ENCODE measurements at regions not wholly inside any gene's neighbourhood (a gene's known extent, or its start where the extent isn't known, plus 50 kb on each side); places are given as distances from the start of the nearest gene placed in this dataset.

DNA sequence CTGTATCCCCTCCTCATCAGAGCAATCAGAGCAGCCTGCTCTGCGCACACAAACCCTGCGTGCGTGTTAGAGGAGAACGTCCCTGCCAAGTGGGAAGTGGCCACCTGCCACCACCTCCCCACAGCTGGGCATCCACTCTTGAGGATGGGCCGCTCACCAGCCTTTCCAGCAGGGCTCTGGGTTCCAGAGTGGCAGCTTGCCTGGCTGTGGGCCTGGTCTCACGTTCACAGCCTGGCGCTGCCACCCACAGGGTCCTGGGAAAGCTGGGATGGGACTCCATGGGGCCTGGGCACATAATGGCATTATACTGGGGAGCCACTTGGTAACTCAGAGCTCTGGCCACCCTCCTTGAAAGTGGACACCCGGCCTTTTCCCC, 151.1 kb upstream of the PPP2R2D start:
- Histone ChIP-seq H3K9me3 (ENCODE audit: low read depth) (no peaks in the 10 kb centered on the region), H3K9me2 (replicated peaks; ENCODE audit: insufficient read depth) (no peaks in the 10 kb centered on the region), H4K20me1 (ENCODE audit: insufficient read depth, poor library complexity, severe bottlenecking) (no peaks in the 10 kb centered on the region), H3K4me2 (no peak overlapping the region), H3K36me3 (replicated peaks; ENCODE audit: insufficient read depth, low read depth) (no peaks in the 10 kb centered on the region), H2AFZ (no peak overlapping the region), H3K79me2 (no peaks in the 10 kb centered on the region), H3K27me3 (no peaks in the 10 kb centered on the region), H3K27ac (peak overlapping the region; percentile 83), H3K4me3 (no peak overlapping the region), H3K4me1 (ENCODE audit: insufficient read depth) (peaks cover 44% of the 10 kb centered on the region)
- WGBS (ENCODE audit: low lambda C conversion rate, missing lambda C conversion rate) = 92% methylated on average over 8 of the region's 8 CpGs
- TF ChIP-seq EZH2 (IDR thresholded peaks at IDR 0.05; ENCODE audit: borderline replicate concordance) (no peak), EZH2phosphoT487 (IDR thresholded peaks at IDR 0.05; ENCODE audit: low read depth, severe bottlenecking, unreplicated experiment) (no peak)
- TF ChIP-seq, protein P1, sequence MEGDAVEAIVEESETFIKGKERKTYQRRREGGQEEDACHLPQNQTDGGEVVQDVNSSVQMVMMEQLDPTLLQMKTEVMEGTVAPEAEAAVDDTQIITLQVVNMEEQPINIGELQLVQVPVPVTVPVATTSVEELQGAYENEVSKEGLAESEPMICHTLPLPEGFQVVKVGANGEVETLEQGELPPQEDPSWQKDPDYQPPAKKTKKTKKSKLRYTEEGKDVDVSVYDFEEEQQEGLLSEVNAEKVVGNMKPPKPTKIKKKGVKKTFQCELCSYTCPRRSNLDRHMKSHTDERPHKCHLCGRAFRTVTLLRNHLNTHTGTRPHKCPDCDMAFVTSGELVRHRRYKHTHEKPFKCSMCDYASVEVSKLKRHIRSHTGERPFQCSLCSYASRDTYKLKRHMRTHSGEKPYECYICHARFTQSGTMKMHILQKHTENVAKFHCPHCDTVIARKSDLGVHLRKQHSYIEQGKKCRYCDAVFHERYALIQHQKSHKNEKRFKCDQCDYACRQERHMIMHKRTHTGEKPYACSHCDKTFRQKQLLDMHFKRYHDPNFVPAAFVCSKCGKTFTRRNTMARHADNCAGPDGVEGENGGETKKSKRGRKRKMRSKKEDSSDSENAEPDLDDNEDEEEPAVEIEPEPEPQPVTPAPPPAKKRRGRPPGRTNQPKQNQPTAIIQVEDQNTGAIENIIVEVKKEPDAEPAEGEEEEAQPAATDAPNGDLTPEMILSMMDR (IDR thresholded peaks at IDR 0.05; ENCODE audit: poor library complexity) = no peak
- DNase-seq (ENCODE audit: low spot score) = no peak

DNA sequence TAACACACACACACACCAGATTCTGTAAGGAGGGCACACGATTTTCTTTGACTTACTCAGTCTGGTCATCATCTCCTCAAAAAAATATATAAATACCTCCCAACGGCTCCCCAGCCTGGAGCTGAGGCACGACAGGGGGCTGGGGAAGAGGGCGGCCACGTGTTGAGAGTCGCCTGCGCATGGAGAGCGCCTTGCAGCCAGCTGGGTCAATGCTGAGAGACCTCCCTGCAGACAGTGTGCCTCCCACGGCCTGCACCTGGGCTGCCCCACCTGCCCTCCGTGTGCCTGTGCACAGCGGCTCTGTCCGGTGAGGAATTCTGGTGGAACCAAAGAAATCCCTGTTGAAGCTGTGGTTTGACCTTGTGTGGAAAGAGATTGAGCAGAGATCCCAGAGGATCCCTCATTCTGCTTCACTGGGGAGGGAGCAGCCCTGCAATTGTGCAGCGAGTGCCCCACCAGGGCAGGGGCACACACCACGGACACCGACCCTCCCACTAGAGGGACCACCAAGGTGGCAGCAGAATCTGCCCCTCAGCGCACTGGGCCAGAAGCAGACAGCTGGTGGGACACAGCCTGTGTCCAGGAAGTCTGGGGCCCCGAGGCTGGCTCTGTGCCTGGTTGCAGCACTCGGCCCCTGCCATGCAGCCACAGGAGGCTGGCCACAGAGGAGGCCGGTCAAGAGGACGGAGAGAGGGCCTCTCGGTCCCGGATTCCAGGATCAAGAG, 150.5 kb upstream of the PPP2R2D start:
- Histone ChIP-seq H2AFZ (no peak overlapping the region), H3K9me3 (ENCODE audit: low read depth) (no peaks in the 10 kb centered on the region), H3K79me2 (no peaks in the 10 kb centered on the region), H3K4me1 (ENCODE audit: insufficient read depth) (peaks cover 44% of the 10 kb centered on the region), H3K27ac (peak overlapping the region; percentile 80), H4K20me1 (ENCODE audit: insufficient read depth, poor library complexity, severe bottlenecking) (no peaks in the 10 kb centered on the region), H3K9me2 (replicated peaks; ENCODE audit: insufficient read depth) (no peaks in the 10 kb centered on the region), H3K36me3 (replicated peaks; ENCODE audit: insufficient read depth, low read depth) (no peaks in the 10 kb centered on the region), H3K4me2 (no peak overlapping the region), H3K4me3 (no peak overlapping the region), H3K27me3 (no peaks in the 10 kb centered on the region)
- DNase-seq (ENCODE audit: low spot score) = no peak
- 88% methylated on average over 22 of the region's 22 CpGs for WGBS (ENCODE audit: low lambda C conversion rate, missing lambda C conversion rate)
- TF ChIP-seq, protein P1 (IDR thresholded peaks at IDR 0.05; ENCODE audit: poor library complexity) = no peak
- no peak for TF ChIP-seq EZH2 (IDR thresholded peaks at IDR 0.05; ENCODE audit: borderline replicate concordance)
- TF ChIP-seq EZH2phosphoT487 (IDR thresholded peaks at IDR 0.05; ENCODE audit: low read depth, severe bottlenecking, unreplicated experiment) = no peak

DNA sequence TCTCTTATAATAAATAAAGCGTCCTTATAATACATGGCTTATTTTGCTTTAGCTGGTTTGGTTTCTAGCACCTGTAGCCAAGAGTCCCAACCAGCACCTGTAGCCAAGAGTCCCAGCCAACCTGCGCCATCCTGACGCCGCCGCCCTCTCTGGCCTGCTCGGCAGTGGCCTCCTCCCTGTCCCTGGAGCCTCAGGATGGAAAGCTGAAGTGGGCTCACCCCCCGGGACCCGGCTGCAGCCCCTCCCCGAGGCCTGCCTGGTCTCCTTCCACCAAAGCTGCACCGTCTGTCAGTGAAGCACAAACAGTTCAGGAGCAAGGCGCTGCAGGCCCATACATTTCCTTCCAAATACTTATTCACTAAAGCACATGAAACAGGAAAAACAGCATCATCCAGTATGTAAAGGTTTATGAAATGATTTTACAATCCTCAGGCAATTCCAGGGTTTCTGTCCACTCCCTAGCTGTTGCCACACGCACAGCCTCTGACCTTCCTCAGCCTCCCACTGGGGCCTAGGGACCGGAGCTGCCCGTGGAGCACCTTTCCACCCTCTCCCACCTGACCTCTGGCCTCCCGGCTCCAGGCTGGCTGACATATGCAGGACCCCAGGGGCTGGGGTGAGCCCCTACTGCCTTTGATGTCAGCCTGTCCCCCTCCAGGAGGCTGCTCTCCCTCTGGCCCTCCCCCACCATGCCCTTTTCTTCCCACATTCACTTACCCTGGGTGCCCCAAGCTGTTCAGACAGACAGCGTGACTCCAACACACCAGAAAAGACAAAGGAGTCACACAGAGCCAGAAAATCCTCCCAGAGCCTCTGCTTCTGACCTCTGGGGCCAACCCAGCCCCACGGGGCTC, 149.6 kb upstream of the PPP2R2D start:
- peak overlapping the region; percentile 2 for H3K4me2 ChIP-seq
- TF ChIP-seq EZH2phosphoT487 (IDR thresholded peaks at IDR 0.05; ENCODE audit: low read depth, severe bottlenecking, unreplicated experiment) (no peak), EZH2 (IDR thresholded peaks at IDR 0.05; ENCODE audit: borderline replicate concordance) (no peak)
- TF ChIP-seq, protein P1 (IDR thresholded peaks at IDR 0.05; ENCODE audit: poor library complexity) = no peak
- H3K9me3 ChIP-seq (ENCODE audit: low read depth) = no peaks in the 10 kb centered on the region
- peak overlapping the region; percentile 80 for H3K27ac ChIP-seq
- no peaks in the 10 kb centered on the region for H3K9me2 ChIP-seq (replicated peaks; ENCODE audit: insufficient read depth)
- no peaks in the 10 kb centered on the region for H3K27me3 ChIP-seq
- no peaks in the 10 kb centered on the region for H3K79me2 ChIP-seq
- H4K20me1 ChIP-seq (ENCODE audit: insufficient read depth, poor library complexity, severe bottlenecking) = no peaks in the 10 kb centered on the region
- H3K36me3 ChIP-seq (replicated peaks; ENCODE audit: insufficient read depth, low read depth) = no peaks in the 10 kb centered on the region
- H2AFZ ChIP-seq = no peak overlapping the region
- no peak overlapping the region for H3K4me3 ChIP-seq
- H3K4me1 ChIP-seq (ENCODE audit: insufficient read depth) = peaks cover 50% of the 10 kb centered on the region
- DNase-seq (ENCODE audit: low spot score) = no peak
- whole genome bisulfite sequencing (ENCODE audit: low lambda C conversion rate, missing lambda C conversion rate) = 72% methylated on average over 17 of the region's 17 CpGs
